Sciatic nerve (tissue), 2 donors: ENCODE measurements at regions not wholly inside any gene's neighbourhood (a gene's known extent, or its start where the extent isn't known, plus 50 kb on each side); places are given as distances from the start of the nearest gene placed in this dataset.
"Not testable (repeated sequence)": the region's sequence is repeated elsewhere in the genome, so short reads cannot be mapped to it uniquely, and the experiment has no call there.

ENCODE experiments used
- ATAC-seq: fragments of 200-7000 bp; cut with Tn5 transposase; one replicate; pipeline ENCODE4 v1.9.1; 2020; ENCODE audit warnings: mild to moderate bottlenecking, moderate library complexity
- DNase-seq: peaks from one replicate; pipeline ENCODE4 v3.0.0-alpha.2; 2020; ENCODE audit warnings: low spot score
- intact Hi-C: fragments of 100-400 bp; cut with DNase I; formaldehyde crosslinking; loops from one replicate; pipeline ENCODE4 v1.14.2; 2022
- donor health status: DM: no; HTN: no; CAD: no.
- donor health status: DM: no; HTN: no; CAD: no.

- ATAC-seq (no peak), DNase-seq (no peak)
- intact Hi-C loops = no loop called here
Measured at GRCh38 chr2:38485734-38486133, 108.7 kb upstream of the ATL2 start.

- no peak for ATAC-seq
- intact Hi-C loops = no loop called here
- no peak for DNase-seq
Measured at GRCh38 chr2:38484957-38485356, 107.9 kb upstream of the ATL2 start.

- no peak for ATAC-seq
- no peak for DNase-seq
- intact Hi-C loops = no loop called here
Measured at GRCh38 chr2:38483776-38484501, 106.9 kb upstream of the ATL2 start.

GRCh38 chr2:38482710-38483109, 105.6 kb upstream of the ATL2 start:
- intact Hi-C loops, DNase-seq, ATAC-seq: not testable (repeated sequence)

GRCh38 chr2:38480617-38481016, 103.5 kb upstream of the ATL2 start:
- no peak for ATAC-seq
- intact Hi-C loops = no loop called here
- no peak for DNase-seq

- DNase-seq = no peak
- intact Hi-C loops = no loop called here
- ATAC-seq = no peak
Measured at GRCh38 chr2:38477006-38477405, 99.9 kb upstream of the ATL2 start.

DNA sequence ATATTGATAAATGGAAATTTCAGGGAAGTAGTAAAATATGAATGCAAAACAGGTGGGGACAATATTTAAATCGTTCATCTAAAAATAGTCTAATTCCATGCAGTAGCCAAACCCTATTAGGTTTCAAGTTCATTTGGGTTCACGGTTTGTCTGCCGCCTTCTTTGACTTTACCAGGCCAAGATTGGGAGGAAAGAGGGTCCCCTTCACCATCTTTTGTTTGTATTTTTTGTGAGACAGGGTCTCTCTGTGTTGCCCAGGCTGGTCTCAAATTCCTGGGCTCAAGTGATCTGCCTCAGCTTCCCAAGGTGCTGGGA, 98.5 kb upstream of the ATL2 start:
- ATAC-seq (no peak), DNase-seq (no peak)
- intact Hi-C loops = no loop called here

GRCh38 chr2:38474715-38475566, 97.9 kb upstream of the ATL2 start:
- intact Hi-C loops = no loop called here
- ATAC-seq (no peak), DNase-seq (no peak)

GRCh38 chr2:38474021-38474456, 97.0 kb upstream of the ATL2 start:
- no peak for ATAC-seq

GRCh38 chr2:38473333-38474005, 96.4 kb upstream of the ATL2 start:
- intact Hi-C loops = no loop called here
- DNase-seq (no peak), ATAC-seq (no peak)

More at GRCh38 chr2:38474021-38474456, 97.0 kb upstream of the ATL2 start:
- intact Hi-C loops = no loop called here
- DNase-seq = no peak

DNA sequence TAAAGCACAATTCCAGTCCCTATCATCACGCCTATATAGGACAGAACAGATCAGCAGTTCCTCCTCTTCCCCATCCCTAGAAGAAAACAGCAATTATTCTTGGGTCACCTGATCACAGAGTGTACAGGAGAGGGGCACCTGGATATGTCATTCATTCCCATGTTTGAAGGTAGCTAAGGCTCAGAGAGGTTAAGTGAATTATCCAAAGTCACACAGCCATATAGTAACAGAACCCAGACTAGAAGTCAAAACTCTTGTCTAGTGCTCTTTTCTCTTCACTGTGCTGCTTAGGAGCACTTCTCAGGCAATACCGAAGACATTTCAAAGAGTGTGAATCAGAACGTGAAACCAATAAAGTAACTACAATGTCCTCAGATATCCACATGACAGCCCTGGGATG, 93.0 kb upstream of the ATL2 start:
- no peak for DNase-seq
- intact Hi-C loops = no loop called here
- ATAC-seq = no peak

- ATAC-seq = peak; percentile 5
- intact Hi-C loops = no loop called here
- DNase-seq = no peak
Measured at GRCh38 chr2:38467768-38468455, 90.8 kb upstream of the ATL2 start.

GRCh38 chr2:38466876-38467767, 90.0 kb upstream of the ATL2 start:
- ATAC-seq = peak; percentile 74

DNA sequence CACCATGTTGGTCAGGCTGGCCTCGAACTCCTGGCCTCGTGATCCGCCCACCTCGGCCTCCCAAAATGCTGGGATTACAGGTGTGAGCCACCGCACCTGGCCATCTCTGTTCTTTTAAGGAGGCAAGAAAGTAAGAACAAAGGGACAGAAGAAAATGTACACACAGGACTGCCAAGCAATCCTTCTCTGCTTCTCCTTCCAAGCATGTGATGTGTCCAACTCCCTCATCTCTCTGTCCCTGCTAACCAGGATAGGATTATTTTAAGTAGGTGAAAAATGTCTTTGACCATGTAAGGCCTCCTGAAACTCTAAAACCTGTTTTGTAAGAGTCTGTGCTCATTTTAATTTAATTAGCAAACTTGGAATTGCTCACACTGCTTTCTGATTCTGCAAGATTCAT, 89.3 kb upstream of the ATL2 start:
- ATAC-seq (no peak), DNase-seq (no peak)
- intact Hi-C loops = no loop called here

More at GRCh38 chr2:38466876-38467767, 90.0 kb upstream of the ATL2 start:
- no peak for DNase-seq
- intact Hi-C loops = no loop called here

- intact Hi-C loops = no loop called here
- no peak for ATAC-seq
- DNase-seq = no peak
Measured at GRCh38 chr2:38465789-38466127, 88.7 kb upstream of the ATL2 start.

GRCh38 chr2:38464971-38465788, 88.1 kb upstream of the ATL2 start:
- DNase-seq (no peak), ATAC-seq (no peak)
- intact Hi-C loops = no loop called here

DNA sequence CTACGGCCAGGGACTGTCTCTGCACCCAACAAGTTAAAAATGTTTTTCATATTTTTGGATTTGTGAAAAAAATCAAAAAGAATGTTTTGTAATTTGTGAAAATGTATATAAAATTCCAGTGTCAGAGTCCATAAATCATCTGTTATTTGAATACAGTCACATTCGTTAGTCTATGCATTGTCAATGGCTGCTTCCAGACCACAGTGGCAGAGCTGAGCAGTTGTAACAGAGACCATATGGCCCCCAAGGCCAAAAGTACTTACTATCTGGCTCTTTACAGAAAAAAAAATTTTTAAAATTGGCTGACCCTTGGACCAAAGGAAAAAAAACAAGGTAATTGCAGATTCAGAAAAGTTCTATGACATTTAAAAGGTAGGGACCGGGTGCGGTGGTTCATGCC, 86.7 kb upstream of the ATL2 start:
- DNase-seq = no peak
- intact Hi-C loops = no loop called here
- no peak for ATAC-seq
